HepG2 (cell line): ENCODE measurements at regions not wholly inside any gene's neighbourhood (a gene's known extent, or its start where the extent isn't known, plus 50 kb on each side); places are given as distances from the start of the nearest gene placed in this dataset.

ENCODE experiments used
- ZNF337 ChIP-seq: sonication (generic); formaldehyde crosslinking; IDR thresholded peaks from 2 replicates; pipeline ENCODE4 v1.5.1; 2020; ENCODE audit warnings: missing genetic modification reagents, low read depth, mild to moderate bottlenecking, borderline replicate concordance
- ZNF549 ChIP-seq: sonication (generic); formaldehyde crosslinking; IDR thresholded peaks from 2 replicates; pipeline ENCODE4 v1.5.0; 2020; ENCODE audit warnings: missing genetic modification reagents
- TF ChIP-seq, protein P1 (sequence below): sonication (generic); formaldehyde crosslinking; IDR thresholded peaks from 2 replicates; pipeline ENCODE4 v1.5.0; 2020; ENCODE audit warnings: mild to moderate bottlenecking, missing genetic modification reagents, moderate library complexity

DNA sequence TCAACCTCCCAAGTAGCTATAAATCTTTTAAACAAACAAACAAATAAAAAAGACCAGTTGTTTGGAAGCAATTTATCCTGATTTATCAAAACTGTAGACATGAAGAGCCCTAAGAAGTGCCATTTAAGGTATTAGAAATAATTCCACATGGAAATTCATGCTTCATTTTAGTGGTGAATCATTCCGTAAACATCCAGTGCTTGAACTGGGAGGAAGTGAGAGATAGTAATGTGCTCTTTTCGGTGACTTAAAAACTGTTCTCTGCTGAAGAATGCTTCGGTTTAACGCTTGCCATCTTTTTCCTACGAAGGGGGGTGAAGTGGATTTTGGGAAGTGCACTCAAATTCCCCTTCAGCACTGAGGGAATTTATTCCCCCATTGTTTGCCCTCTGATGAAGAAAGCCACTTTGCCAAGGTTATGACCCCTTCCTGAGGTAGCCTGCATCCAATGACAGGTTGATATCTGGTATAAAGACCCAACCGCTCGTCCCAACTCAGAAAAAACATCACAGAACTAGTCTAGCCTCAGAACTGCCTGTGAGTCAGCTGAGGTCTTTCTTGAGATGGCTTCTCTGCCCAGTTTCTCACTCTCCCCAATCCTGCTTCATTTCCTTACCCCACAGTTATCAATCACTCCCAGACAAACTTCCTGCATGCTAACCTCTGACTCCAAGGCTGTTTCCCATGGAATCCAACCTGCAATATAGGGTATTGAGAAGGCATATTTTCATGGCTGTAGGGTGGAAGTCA, 244.1 kb downstream of the AEBP2 start:
- TF ChIP-seq, protein P1, sequence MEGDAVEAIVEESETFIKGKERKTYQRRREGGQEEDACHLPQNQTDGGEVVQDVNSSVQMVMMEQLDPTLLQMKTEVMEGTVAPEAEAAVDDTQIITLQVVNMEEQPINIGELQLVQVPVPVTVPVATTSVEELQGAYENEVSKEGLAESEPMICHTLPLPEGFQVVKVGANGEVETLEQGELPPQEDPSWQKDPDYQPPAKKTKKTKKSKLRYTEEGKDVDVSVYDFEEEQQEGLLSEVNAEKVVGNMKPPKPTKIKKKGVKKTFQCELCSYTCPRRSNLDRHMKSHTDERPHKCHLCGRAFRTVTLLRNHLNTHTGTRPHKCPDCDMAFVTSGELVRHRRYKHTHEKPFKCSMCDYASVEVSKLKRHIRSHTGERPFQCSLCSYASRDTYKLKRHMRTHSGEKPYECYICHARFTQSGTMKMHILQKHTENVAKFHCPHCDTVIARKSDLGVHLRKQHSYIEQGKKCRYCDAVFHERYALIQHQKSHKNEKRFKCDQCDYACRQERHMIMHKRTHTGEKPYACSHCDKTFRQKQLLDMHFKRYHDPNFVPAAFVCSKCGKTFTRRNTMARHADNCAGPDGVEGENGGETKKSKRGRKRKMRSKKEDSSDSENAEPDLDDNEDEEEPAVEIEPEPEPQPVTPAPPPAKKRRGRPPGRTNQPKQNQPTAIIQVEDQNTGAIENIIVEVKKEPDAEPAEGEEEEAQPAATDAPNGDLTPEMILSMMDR (CRISPR knock-in tag), result no peak
- TF ChIP-seq ZNF337 (CRISPR knock-in tag) (no peak), ZNF549 (no peak)
